ENCODE measurements at regions not wholly inside any gene's neighbourhood (a gene's known extent, or its start where the extent isn't known, plus 50 kb on each side); places are given as distances from the start of the nearest gene placed in this dataset.

- no peak for TF ChIP-seq CTCF (IDR thresholded peaks at IDR 0.05)
- no peak for TF ChIP-seq POLR2A (IDR thresholded peaks at IDR 0.05)
These were observed 116.9 kb upstream of the MEF2C start for GRCh38 chr5:88999853-89000252.
